HUES64 (cell line): ENCODE measurements at regions not wholly inside any gene's neighbourhood (a gene's known extent, or its start where the extent isn't known, plus 50 kb on each side); places are given as distances from the start of the nearest gene placed in this dataset.

Source experiments
- H3K27ac ChIP-seq: 2 replicates; pipeline ENCODE4 v1.7.0; 2013; ENCODE audit warnings: low read depth, low read length, inconsistent platforms
- H3K27me3 ChIP-seq: 2 replicates; pipeline ENCODE4 v1.6.1; 2013; ENCODE audit warnings: mild to moderate bottlenecking, low read length; ENCODE audit not compliant: insufficient read depth
- H3K36me3 ChIP-seq: 2 replicates; pipeline ENCODE4 v1.6.1; 2013; ENCODE audit warnings: mild to moderate bottlenecking, low read length; ENCODE audit not compliant: insufficient read depth
- H3K4me1 ChIP-seq: 2 replicates; pipeline ENCODE4 v1.6.1; 2013; ENCODE audit warnings: mild to moderate bottlenecking, low read length, moderate library complexity; ENCODE audit not compliant: insufficient read depth
- H3K4me3 ChIP-seq: 2 replicates; pipeline ENCODE4 v1.5.1; 2013; ENCODE audit warnings: mild to moderate bottlenecking, low read length, moderate library complexity
- H3K9ac ChIP-seq: 2 replicates; pipeline ENCODE4 v1.6.1; 2013; ENCODE audit warnings: mild to moderate bottlenecking, low read depth, low read length
- H3K9me3 ChIP-seq: 2 replicates; pipeline ENCODE4 v1.6.1; 2013; ENCODE audit warnings: low read depth, low read length; ENCODE audit not compliant: insufficient read depth
- WGBS: fragments of 150-250, 120-280 bp; methylation state at CpG from one replicate; pipeline ENCODE4 v1.1.7; 2013; ENCODE audit warnings: missing lambda C conversion rate; 5-methylcytosine and 5-hydroxymethylcytosine counted together

DNA sequence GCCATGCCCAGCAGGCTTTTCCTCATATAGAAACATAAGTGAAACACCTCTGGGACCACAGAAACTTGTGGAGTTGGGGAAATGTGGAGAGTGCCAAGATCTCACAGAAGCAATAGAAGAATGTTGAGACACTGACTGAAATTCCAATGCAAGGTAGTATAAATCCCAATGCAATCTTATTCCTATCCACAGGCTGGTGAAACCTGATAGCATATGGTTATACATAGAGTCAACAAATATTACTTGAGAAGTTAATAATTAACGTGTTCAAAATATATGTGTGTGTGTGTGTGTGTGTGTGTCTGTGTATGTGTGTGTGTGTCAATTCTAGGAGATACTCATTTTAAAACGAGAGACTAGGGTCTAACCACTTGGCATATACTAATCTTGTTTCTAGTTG, 776.8 kb upstream of the ACVR2A start:
- Histone ChIP-seq H3K27me3 (no peaks in the 10 kb centered on the region), H3K9ac (no peak overlapping the region), H3K4me3 (no peak overlapping the region), H3K9me3 (no peaks in the 10 kb centered on the region; the same call in 1 of the 2 replicates), H3K36me3 (no peaks in the 10 kb centered on the region), H3K27ac (no peak overlapping the region), H3K4me1 (no peaks in the 10 kb centered on the region)
- WGBS = 78% methylated on average over 1 of the region's 2 CpGs

DNA sequence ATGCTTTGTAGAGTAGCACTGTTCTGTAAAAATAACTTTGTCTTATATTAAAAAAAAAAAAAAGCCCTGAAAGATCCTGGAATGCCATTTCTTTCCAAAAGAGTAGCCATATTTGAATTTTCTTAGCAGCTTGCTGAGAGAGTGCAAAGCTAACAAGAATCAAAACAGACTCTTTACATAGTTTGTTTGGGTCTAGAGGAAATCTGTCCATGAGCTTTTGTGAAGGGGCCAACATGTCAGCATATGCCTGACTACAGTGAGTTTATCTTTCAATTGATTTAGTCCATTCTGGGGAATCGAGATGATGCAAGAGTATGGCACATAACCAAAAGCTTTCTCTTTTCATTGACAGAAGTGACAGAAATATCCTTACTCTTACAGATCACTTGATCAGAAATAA, 777.7 kb upstream of the ACVR2A start:
- Histone ChIP-seq H3K9ac (no peak overlapping the region), H3K9me3 (no peaks in the 10 kb centered on the region; the same call in 1 of the 2 replicates), H3K36me3 (no peaks in the 10 kb centered on the region), H3K4me3 (no peak overlapping the region), H3K27me3 (no peaks in the 10 kb centered on the region), H3K4me1 (no peaks in the 10 kb centered on the region), H3K27ac (no peak overlapping the region)
- 100% methylated on average over 1 of the region's 1 CpG for WGBS

DNA sequence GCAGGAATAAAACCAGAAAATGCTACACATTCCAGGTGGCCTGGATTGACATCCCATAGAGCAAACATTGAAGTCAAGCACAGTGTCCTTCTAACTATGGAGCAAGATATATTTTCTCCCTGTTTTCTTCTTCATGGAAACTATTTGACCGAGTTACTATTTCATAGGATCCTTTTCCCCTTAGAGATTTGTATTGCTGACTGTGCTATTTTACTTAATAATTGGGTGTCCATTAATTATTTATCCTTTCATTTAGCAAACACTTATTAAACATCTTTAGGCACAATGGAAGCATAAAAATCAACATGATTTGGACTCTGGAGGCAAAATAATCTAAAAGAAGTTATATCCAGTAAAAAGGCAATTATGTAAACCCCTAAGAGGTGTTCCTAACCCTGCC, 782.8 kb upstream of the ACVR2A start:
- H3K9me3 ChIP-seq = no peaks in the 10 kb centered on the region; the same call in 1 of the 2 replicates
- H3K9ac ChIP-seq = no peak overlapping the region
- H3K4me1 ChIP-seq = peaks cover 19% of the 10 kb centered on the region
- WGBS = no CpG with 5 or more reads among the region's 1 CpG
- no peaks in the 10 kb centered on the region for H3K27me3 ChIP-seq
- H3K36me3 ChIP-seq = no peaks in the 10 kb centered on the region
- no peak overlapping the region for H3K27ac ChIP-seq
- H3K4me3 ChIP-seq = no peak overlapping the region

DNA sequence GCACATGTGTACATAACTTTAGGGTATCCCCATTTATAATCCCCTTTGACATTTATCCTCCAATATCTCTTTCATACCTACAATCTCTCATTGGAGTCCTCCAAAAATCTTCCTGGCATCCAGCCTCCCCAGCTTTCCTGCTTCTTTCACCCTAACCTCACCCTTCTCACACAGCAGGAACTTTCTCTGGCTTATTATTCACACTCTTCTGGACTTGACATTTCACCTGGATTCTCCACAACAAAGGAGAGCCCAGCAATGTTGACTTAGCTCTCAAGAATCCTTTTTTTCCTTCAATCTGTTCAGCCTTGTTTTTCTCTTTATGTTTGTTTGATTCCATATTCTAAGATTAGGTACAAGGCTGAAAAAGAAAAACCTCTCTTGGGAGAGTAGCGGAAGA, 783.6 kb upstream of the ACVR2A start:
- WGBS = 100% methylated on average over 1 of the region's 1 CpG
- peaks cover 19% of the 10 kb centered on the region for H3K4me1 ChIP-seq

DNA sequence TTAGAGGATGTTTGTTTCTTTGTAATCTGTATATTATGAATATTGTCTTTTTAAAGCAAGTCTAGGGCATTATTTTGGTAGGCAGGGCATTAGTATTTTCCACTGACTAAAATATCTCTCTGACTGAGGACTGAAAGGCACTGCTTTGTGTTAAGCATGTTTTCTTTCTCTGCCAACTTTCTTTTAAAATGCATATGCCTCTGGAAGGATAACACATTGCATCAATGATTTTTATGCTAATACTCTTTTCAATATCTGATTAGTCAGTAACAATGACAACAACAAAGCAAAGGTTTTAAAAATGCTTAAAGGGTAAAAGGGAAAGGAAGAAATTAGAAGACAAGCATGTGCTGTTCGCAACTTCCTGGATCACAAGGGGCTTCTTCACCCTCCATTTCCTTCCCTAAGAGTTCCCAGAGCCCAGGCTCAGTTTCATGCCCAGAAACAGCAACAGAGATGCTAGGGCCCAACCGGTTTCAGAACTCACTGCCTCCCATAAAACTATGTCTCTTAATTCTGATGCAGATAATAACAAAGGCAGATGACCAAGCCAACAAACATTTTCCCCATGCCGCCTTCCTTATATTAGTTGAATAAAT, 786.8 kb upstream of the ACVR2A start:
- peak overlapping the region; percentile 35 for H3K27ac ChIP-seq
- H3K36me3 ChIP-seq = no peaks in the 10 kb centered on the region
- H3K4me3 ChIP-seq = no peak overlapping the region
- H3K9me3 ChIP-seq = no peaks in the 10 kb centered on the region
- no peak overlapping the region for H3K9ac ChIP-seq
- no peaks in the 10 kb centered on the region for H3K27me3 ChIP-seq
- 73% methylated on average over 3 of the region's 3 CpGs for WGBS
- peaks cover 19% of the 10 kb centered on the region for H3K4me1 ChIP-seq

More for the DNA sequence above, 783.6 kb upstream of the ACVR2A start:
- no peaks in the 10 kb centered on the region for H3K36me3 ChIP-seq
- H3K27me3 ChIP-seq = no peaks in the 10 kb centered on the region
- H3K4me3 ChIP-seq = no peak overlapping the region
- no peaks in the 10 kb centered on the region; the same call in 1 of the 2 replicates for H3K9me3 ChIP-seq
- H3K27ac ChIP-seq = no peak overlapping the region
- H3K9ac ChIP-seq = no peak overlapping the region

DNA sequence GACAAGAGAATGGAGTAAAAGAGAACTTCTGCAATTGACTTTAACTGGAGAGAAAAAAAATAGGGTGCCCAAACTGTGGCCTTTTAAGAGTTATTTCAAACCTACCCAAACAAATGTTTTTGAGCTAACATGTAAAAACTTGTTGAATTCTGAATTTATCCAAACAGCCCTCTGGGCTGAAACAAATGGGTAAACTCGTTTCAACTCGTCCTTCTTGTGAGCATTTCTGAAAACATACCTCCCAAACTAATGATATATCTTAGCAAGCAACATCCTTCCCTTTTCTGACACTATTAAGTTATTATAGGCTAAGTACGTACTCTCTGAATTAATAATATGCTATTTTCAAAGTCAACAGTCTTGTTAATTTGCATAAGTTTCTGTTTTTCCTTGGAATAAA, 793.0 kb upstream of the ACVR2A start:
- Histone ChIP-seq H3K4me3 (no peak overlapping the region), H3K36me3 (no peaks in the 10 kb centered on the region)
- 91% methylated on average over 3 of the region's 3 CpGs for WGBS

DNA sequence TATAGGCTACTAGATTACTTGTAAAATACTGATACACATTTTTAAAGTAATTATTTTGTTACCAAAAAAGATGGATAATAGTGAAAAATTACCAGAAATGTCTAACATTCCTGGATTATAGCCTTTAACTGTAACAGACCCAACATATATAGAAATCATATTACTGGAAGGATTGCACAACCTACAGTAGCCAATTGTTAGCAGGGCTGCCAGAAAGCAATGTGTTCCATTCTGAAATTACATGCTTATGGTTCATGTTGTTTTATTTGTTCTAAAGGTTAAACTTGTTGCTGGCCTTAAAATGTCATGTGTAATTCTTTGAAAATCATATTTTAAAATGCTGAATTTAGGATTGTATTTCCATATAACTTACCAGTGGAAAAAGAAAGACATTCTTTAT, 793.6 kb upstream of the ACVR2A start:
- no peaks in the 10 kb centered on the region for H3K4me1 ChIP-seq
- H3K9ac ChIP-seq = no peak overlapping the region
- H3K4me3 ChIP-seq = no peak overlapping the region
- H3K27ac ChIP-seq = no peak overlapping the region
- H3K27me3 ChIP-seq = no peaks in the 10 kb centered on the region
- H3K36me3 ChIP-seq = no peaks in the 10 kb centered on the region
- no peaks in the 10 kb centered on the region for H3K9me3 ChIP-seq

More for the DNA sequence above, 793.0 kb upstream of the ACVR2A start:
- no peaks in the 10 kb centered on the region for H3K9me3 ChIP-seq
- H3K27ac ChIP-seq = no peak overlapping the region
- H3K27me3 ChIP-seq = no peaks in the 10 kb centered on the region
- H3K9ac ChIP-seq = no peak overlapping the region
- no peaks in the 10 kb centered on the region for H3K4me1 ChIP-seq

DNA sequence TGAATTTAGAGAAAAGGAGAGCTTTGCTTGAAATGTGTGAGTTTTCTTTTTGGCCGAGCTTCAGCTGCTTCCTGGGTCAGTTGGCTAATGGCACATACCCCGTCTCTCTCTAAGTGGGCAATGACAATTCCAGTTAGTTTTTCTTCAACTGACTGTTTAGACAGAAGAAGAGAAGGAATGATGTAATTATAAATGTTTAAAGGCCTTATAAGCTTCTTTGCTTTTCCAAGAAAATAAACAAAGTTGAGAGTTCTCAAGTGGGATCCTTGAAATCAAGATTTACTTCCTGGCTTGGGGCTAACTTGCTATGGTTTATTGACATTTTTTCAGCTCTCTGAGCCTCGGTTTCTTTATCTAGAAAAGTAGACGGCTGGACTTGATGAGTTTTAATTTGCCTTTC, 794.9 kb upstream of the ACVR2A start:
- no peak overlapping the region for H3K27ac ChIP-seq
- no peaks in the 10 kb centered on the region for H3K4me1 ChIP-seq
- no peak overlapping the region for H3K4me3 ChIP-seq
- H3K9me3 ChIP-seq = no peaks in the 10 kb centered on the region
- no peaks in the 10 kb centered on the region for H3K27me3 ChIP-seq
- WGBS = 94% methylated on average over 4 of the region's 4 CpGs
- H3K36me3 ChIP-seq = no peaks in the 10 kb centered on the region
- H3K9ac ChIP-seq = no peak overlapping the region

DNA sequence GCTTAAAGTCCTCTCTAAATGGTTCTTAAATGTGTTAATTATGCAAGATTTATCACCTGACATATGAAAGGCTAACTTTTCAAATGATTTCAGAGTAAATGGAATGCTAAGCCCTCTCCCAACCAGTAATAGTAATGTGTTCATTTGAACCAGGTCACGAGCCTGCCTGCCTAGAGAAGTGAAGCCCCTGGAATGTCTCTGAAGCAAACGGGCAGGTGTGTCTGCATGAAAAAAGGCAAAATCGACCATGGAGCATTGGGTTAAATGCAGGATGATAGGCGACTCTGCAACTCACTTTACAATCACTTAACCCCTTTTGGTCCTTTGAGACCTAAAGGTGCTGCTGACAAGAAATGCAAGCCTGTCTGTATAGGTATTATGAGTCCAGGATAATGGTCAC, 798.4 kb upstream of the ACVR2A start:
- H3K27ac ChIP-seq = no peak overlapping the region
- no peaks in the 10 kb centered on the region for H3K36me3 ChIP-seq
- no peak overlapping the region for H3K4me3 ChIP-seq
- H3K4me1 ChIP-seq = no peaks in the 10 kb centered on the region
- WGBS = 37% methylated on average over 4 of the region's 4 CpGs
- H3K27me3 ChIP-seq = no peaks in the 10 kb centered on the region
- H3K9ac ChIP-seq = no peak overlapping the region
- H3K9me3 ChIP-seq = no peaks in the 10 kb centered on the region

DNA sequence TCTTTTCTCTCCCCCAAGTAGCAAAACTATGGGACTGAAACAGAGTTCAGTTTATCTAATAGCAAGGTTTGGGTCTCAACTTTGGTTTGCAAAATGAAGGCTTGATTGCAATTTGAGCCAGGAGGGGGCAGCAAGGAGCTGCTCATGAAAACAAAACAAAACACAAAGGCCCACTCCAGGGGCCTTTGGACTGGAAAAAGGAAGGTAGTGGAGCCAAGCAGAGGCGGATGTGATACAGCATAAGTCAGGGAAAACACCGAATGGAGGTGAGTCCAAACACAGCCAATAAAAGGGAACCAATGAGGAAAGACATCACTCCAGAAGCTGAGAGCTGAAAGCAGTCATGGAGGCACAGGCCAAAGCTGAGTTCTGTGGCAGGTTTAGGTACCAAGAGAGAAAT, 799.7 kb upstream of the ACVR2A start:
- 40% methylated on average over 2 of the region's 2 CpGs for WGBS

DNA sequence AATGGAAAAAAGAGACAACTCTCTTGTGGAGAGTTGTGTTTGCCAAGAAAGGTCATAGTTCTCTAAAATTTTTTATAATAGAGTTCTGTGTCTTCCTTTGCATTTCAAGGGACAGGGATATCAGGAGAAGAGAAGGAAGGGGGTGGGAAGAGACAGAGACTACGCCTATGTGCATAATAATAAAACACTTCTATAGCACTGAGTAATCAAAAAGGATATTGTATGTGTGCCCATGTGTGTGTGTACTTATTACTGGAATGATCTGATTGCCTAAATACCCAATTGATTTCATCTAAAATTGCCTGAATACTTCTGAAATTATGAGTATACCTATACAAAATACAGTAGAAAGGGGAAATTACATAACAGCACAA, 803.7 kb upstream of the ACVR2A start:
- H3K27ac ChIP-seq = no peak overlapping the region

More for the DNA sequence above, 799.7 kb upstream of the ACVR2A start:
- H3K9ac ChIP-seq = no peak overlapping the region
- no peak overlapping the region for H3K27ac ChIP-seq
- no peaks in the 10 kb centered on the region for H3K27me3 ChIP-seq
- no peaks in the 10 kb centered on the region for H3K36me3 ChIP-seq
- H3K9me3 ChIP-seq = no peaks in the 10 kb centered on the region
- no peaks in the 10 kb centered on the region for H3K4me1 ChIP-seq
- no peak overlapping the region for H3K4me3 ChIP-seq

More for the DNA sequence above, 803.7 kb upstream of the ACVR2A start:
- Histone ChIP-seq H3K4me1 (no peaks in the 10 kb centered on the region), H3K9ac (no peak overlapping the region), H3K9me3 (no peaks in the 10 kb centered on the region), H3K36me3 (no peaks in the 10 kb centered on the region), H3K27me3 (no peaks in the 10 kb centered on the region), H3K4me3 (no peak overlapping the region)
- no CpG with 5 or more reads among the region's 1 CpG for WGBS
